GM23338 (cell line): ENCODE measurements at regions not wholly inside any gene's neighbourhood (a gene's known extent, or its start where the extent isn't known, plus 50 kb on each side); places are given as distances from the start of the nearest gene placed in this dataset.

ENCODE experiments used
- ATAC-seq: fragments of 200-7000 bp; cut with Tn5 transposase; 3 replicates; pipeline ENCODE4 v1.9.1; 2020
- DNase-seq: peaks from one replicate; pipeline ENCODE4 v3.0.0-alpha.2; 2015; ENCODE audit warnings: low spot score
- H2AFZ ChIP-seq: fragments of 200-600 bp; sonication (generic); 2 replicates; pipeline ENCODE4 v1.8.0; 2016; ENCODE audit warnings: antibody characterized with exemption, mild to moderate bottlenecking, moderate library complexity
- H3F3A ChIP-seq: fragments of 200-600 bp; sonication (generic); replicated peaks from 2 replicates; pipeline ENCODE4 v1.8.0; 2017; ENCODE audit warnings: antibody characterized with exemption, mixed run types, low read depth
- H3K27ac ChIP-seq: fragments of 200-600 bp; sonication (generic); 2 replicates; pipeline ENCODE4 v1.6.1; 2016; ENCODE audit warnings: low read depth
- H3K27me3 ChIP-seq: fragments of 200-600 bp; sonication (generic); 2 replicates; pipeline ENCODE4 v1.8.0; 2016; ENCODE audit warnings: mild to moderate bottlenecking, mixed run types, moderate library complexity; ENCODE audit not compliant: insufficient read depth
- H3K36me3 ChIP-seq: fragments of 200-600 bp; sonication (generic); 2 replicates; pipeline ENCODE4 v1.8.0; 2016; ENCODE audit warnings: mild to moderate bottlenecking; ENCODE audit not compliant: insufficient read depth
- H3K4me1 ChIP-seq: fragments of 200-600 bp; sonication (generic); 2 replicates; pipeline ENCODE4 v1.8.0; 2016; ENCODE audit warnings: mild to moderate bottlenecking, moderate library complexity; ENCODE audit not compliant: insufficient read depth
- H3K4me2 ChIP-seq: fragments of 200-600 bp; sonication (generic); 2 replicates; pipeline ENCODE4 v1.7.1; 2017; ENCODE audit warnings: mixed run types
- H3K4me3 ChIP-seq: fragments of 200-600 bp; sonication (generic); 2 replicates; pipeline ENCODE4 v1.6.1; 2016; ENCODE audit warnings: mixed run types
- H3K79me2 ChIP-seq: fragments of 200-600 bp; sonication (generic); replicated peaks from 2 replicates; pipeline ENCODE4 v1.8.0; 2017; ENCODE audit warnings: mild to moderate bottlenecking; ENCODE audit not compliant: insufficient read depth
- H3K9me2 ChIP-seq: fragments of 200-600 bp; sonication (generic); 2 replicates; pipeline ENCODE4 v1.8.0; 2017; ENCODE audit not compliant: insufficient read depth
- H4K20me1 ChIP-seq: fragments of 200-600 bp; sonication (generic); replicated peaks from 2 replicates; pipeline ENCODE4 v1.8.0; 2017; ENCODE audit warnings: mild to moderate bottlenecking; ENCODE audit not compliant: insufficient read depth
- H3K27ac Mint-ChIP-seq: 2 replicates; pipeline ENCODE4 v1.8.0; 2020; ENCODE audit warnings: inconsistent platforms, mild to moderate bottlenecking, moderate library complexity, mixed read lengths
- H3K27me3 Mint-ChIP-seq: 3 replicates; pipeline ENCODE4 v1.8.0; 2022; ENCODE audit warnings: low read depth, mild to moderate bottlenecking, moderate library complexity, mixed read lengths, inconsistent platforms; ENCODE audit not compliant: insufficient read depth, poor library complexity
- H3K36me3 Mint-ChIP-seq: 3 replicates; pipeline ENCODE4 v1.8.0; 2021; ENCODE audit warnings: low read depth, mild to moderate bottlenecking, inconsistent platforms, moderate library complexity, mixed read lengths
- H3K4me1 Mint-ChIP-seq: 3 replicates; pipeline ENCODE4 v1.8.0; 2020; ENCODE audit warnings: mild to moderate bottlenecking, inconsistent platforms, mixed read lengths
- H3K4me3 Mint-ChIP-seq: 3 replicates; pipeline ENCODE4 v1.8.0; 2021; ENCODE audit warnings: moderate library complexity, mild to moderate bottlenecking, inconsistent platforms, mixed read lengths
- H3K9me3 Mint-ChIP-seq: 3 replicates; pipeline ENCODE4 v1.8.0; 2020; ENCODE audit warnings: moderate library complexity, mild to moderate bottlenecking, inconsistent platforms, mixed read lengths
- CREB1 ChIP-seq: fragments of 250-450 bp; sonication (Bioruptor Pico); IDR thresholded peaks from 2 replicates; pipeline ENCODE4 v1.5.0; 2020; ENCODE audit warnings: low read depth, mild to moderate bottlenecking, moderate library complexity
- ETS1 ChIP-seq: IDR thresholded peaks from 2 replicates; pipeline ENCODE4 v1.6.1; 2016; ENCODE audit warnings: antibody characterized with exemption
- EZH2 ChIP-seq: fragments of 200-600 bp; sonication (generic); IDR thresholded peaks from one replicate; pipeline ENCODE4 v1.8.0; 2017; ENCODE audit warnings: antibody characterized with exemption, mild to moderate bottlenecking, low read depth; ENCODE audit not compliant: unreplicated experiment
- JUNB ChIP-seq: IDR thresholded peaks from one replicate; pipeline ENCODE4 v1.6.1; 2016; ENCODE audit warnings: antibody characterized with exemption; ENCODE audit not compliant: unreplicated experiment
- NANOG ChIP-seq: IDR thresholded peaks from 2 replicates; pipeline ENCODE4 v1.6.1; 2016; ENCODE audit warnings: antibody characterized with exemption, borderline replicate concordance
- REST ChIP-seq: IDR thresholded peaks from one replicate; pipeline ENCODE4 v1.6.1; 2018; ENCODE audit warnings: antibody characterized with exemption; ENCODE audit not compliant: unreplicated experiment
- STAT1 ChIP-seq: IDR thresholded peaks from one replicate; pipeline ENCODE4 v1.6.1; 2016; ENCODE audit warnings: antibody characterized with exemption; ENCODE audit not compliant: unreplicated experiment
- ZNF331 ChIP-seq: fragments of 250-450 bp; sonication (Bioruptor Pico); IDR thresholded peaks from 2 replicates; pipeline ENCODE4 v1.5.0; 2020; ENCODE audit warnings: low read depth, mild to moderate bottlenecking, moderate library complexity

GRCh38 chr5:175201393-175201792, 242.6 kb downstream of the DRD1 start (continued):
- no peak for TF ChIP-seq REST
- no peak for TF ChIP-seq ZNF331 (CRISPR knock-in tag)
- TF ChIP-seq NANOG, result no peak
- no peak for TF ChIP-seq ETS1
- TF ChIP-seq STAT1, result no peak
- TF ChIP-seq EZH2, result no peak
- no peak for TF ChIP-seq CREB1 (CRISPR knock-in tag)
- no peak for TF ChIP-seq JUNB

DNA sequence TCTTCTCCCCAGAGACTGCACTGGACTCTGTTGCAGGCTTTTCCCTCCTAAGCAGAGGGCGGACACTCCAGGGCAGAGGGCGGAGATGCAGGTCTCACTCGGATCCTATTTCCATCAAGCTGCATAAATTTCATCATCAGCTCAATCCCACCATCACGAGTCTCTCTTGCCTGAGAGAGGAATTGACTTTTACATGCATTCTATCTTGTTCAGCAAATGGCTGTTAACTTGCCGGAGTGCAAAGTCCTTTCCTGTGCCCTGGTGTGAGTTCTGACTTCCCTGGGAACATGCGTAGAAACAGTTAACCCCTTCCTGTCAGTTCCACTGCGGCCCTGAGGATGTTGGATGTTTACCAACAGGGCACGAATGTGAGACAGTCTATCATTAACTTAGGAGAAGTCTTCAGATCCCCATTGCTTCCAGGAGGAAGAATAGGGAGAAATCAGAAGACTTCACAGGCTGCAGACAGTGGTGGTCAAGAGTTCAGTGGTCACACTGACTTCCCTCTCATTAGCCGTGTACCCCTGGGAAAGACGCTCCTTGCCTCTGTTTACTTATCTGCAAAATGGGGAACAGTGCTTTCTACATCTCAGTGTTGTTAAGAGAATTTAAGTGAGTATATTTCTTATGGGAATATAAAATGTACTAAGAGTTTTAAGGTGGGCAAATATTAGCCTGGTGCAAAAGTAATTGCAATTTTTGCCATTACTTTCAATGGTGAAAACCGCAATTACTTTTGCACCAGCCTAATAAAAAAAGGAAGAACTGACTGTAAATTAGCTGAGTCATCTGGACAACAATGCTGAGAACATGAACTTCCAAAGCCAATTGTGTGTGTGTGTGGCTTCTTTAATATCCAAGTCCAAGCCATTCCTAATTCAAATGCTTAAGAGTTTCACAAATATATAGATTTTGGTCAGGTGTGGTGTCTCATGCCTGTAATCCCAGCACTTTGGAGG, 248.0 kb downstream of the DRD1 start:
- Histone ChIP-seq H3K4me3 (peak overlapping the region; percentile 5; the same call in 1 of the 2 replicates), H3K4me2 (peak overlapping the region; percentile 38; the same call in 1 of the 2 replicates), H3K4me1 (peaks cover 12% of the 10 kb centered on the region), H3K79me2 (no peaks in the 10 kb centered on the region), H3F3A (no peaks in the 10 kb centered on the region), H4K20me1 (no peaks in the 10 kb centered on the region), H3K27me3 (no peaks in the 10 kb centered on the region), H2AFZ (peak overlapping the region; percentile 97; the same call in 1 of the 2 replicates), H3K27ac (no peak overlapping the region), H3K9me2 (no peaks in the 10 kb centered on the region), H3K36me3 (no peaks in the 10 kb centered on the region)
- TF ChIP-seq EZH2 (no peak), REST (no peak), NANOG (no peak)
- Mint-ChIP-seq H3K36me3 (no peaks in the 10 kb centered on the region; the same call in 2 of the 3 replicates), H3K27me3 (peaks cover 2% of the 10 kb centered on the region), H3K4me3 (peak overlapping the region; percentile 53; the same call in 2 of the 3 replicates), H3K9me3 (peaks cover 13% of the 10 kb centered on the region; the same call in 1 of the 3 replicates), H3K4me1 (peaks cover 23% of the 10 kb centered on the region), H3K27ac (peak overlapping the region; percentile 57)
- DNase-seq, result peak; percentile 49
- ATAC-seq, result peak; percentile 91
